Astrocyte (in vitro differentiated cells and primary cell): ENCODE measurements at regions not wholly inside any gene's neighbourhood (a gene's known extent, or its start where the extent isn't known, plus 50 kb on each side); places are given as distances from the start of the nearest gene placed in this dataset.
A peak's percentile ranks its signal among the peaks of the same experiment; 100 is the strongest.

Experiments
- DNase-seq: peaks from one replicate; pipeline ENCODE4 v3.0.0-alpha.2; 2010; ENCODE audit warnings: low read depth
- FAIRE-seq: peaks from 2 replicates; lab custom pipeline; 2011; peaks lifted over from hg19 to GRCh38; lab: Jason Lieb, UNC
- H2AFZ ChIP-seq: 2 replicates; pipeline ENCODE4 v1.6.0; 2012; ENCODE audit warnings: low read depth, low read length, inconsistent platforms
- H3K27ac ChIP-seq: 2 replicates; pipeline ENCODE4 v1.5.1; 2011; ENCODE audit warnings: low read depth, low read length, inconsistent platforms
- H3K27me3 ChIP-seq: 2 replicates; pipeline ENCODE4 v1.6.0; 2011; ENCODE audit warnings: low read length, inconsistent platforms; ENCODE audit not compliant: insufficient read depth
- H3K36me3 ChIP-seq: 2 replicates; pipeline ENCODE4 v1.5.1; 2011; ENCODE audit warnings: low read length, inconsistent platforms; ENCODE audit not compliant: insufficient read depth
- H3K4me1 ChIP-seq: 2 replicates; pipeline ENCODE4 v1.5.1; 2011; ENCODE audit warnings: low read length, inconsistent platforms; ENCODE audit not compliant: insufficient read depth
- H3K4me2 ChIP-seq: 2 replicates; pipeline ENCODE4 v1.6.0; 2012; ENCODE audit warnings: low read length, inconsistent platforms
- H3K4me3 ChIP-seq: 2 replicates; pipeline ENCODE4 v1.5.1; 2011; ENCODE audit warnings: low read depth, mild to moderate bottlenecking, low read length, inconsistent platforms; ENCODE audit not compliant: insufficient read depth
- H3K79me2 ChIP-seq: 2 replicates; pipeline ENCODE4 v1.6.0; 2012; ENCODE audit warnings: mild to moderate bottlenecking, low read length, inconsistent platforms; ENCODE audit not compliant: insufficient read depth
- H3K9ac ChIP-seq: 2 replicates; pipeline ENCODE4 v1.6.0; 2012; ENCODE audit warnings: mild to moderate bottlenecking, low read length, inconsistent platforms
- H3K9me3 ChIP-seq: 2 replicates; pipeline ENCODE4 v1.5.1; 2012; ENCODE audit warnings: low read depth, mild to moderate bottlenecking, low read length, inconsistent platforms; ENCODE audit not compliant: insufficient read depth
- H4K20me1 ChIP-seq: 2 replicates; pipeline ENCODE4 v1.6.0; 2012; ENCODE audit warnings: low read length, inconsistent platforms; ENCODE audit not compliant: insufficient read depth
- H3K27ac Mint-ChIP-seq: one replicate; pipeline ENCODE4 v1.8.0; 2021; ENCODE audit warnings: mild to moderate bottlenecking, mixed read lengths; ENCODE audit not compliant: unreplicated experiment
- H3K27me3 Mint-ChIP-seq: one replicate; pipeline ENCODE4 v1.8.0; 2021; ENCODE audit warnings: low read depth, mixed read lengths; ENCODE audit not compliant: unreplicated experiment
- H3K36me3 Mint-ChIP-seq: one replicate; pipeline ENCODE4 v1.8.0; 2021; ENCODE audit warnings: low read depth, mixed read lengths; ENCODE audit not compliant: unreplicated experiment
- H3K4me1 Mint-ChIP-seq: one replicate; pipeline ENCODE4 v1.8.0; 2021; ENCODE audit warnings: low read depth, mixed read lengths; ENCODE audit not compliant: unreplicated experiment
- H3K4me3 Mint-ChIP-seq: one replicate; pipeline ENCODE4 v1.8.0; 2021; ENCODE audit warnings: mild to moderate bottlenecking, moderate library complexity, mixed read lengths; ENCODE audit not compliant: unreplicated experiment
- H3K9me3 Mint-ChIP-seq: one replicate; pipeline ENCODE4 v1.8.0; 2021; ENCODE audit warnings: mild to moderate bottlenecking, mixed read lengths; ENCODE audit not compliant: unreplicated experiment
- CTCF ChIP-seq: IDR thresholded peaks from 2 replicates; pipeline ENCODE4 v1.5.1; 2011; ENCODE audit warnings: low read depth, mild to moderate bottlenecking, inconsistent platforms, low read length, moderate library complexity; ENCODE audit not compliant: insufficient read depth
- EZH2 ChIP-seq: IDR thresholded peaks from 2 replicates; pipeline ENCODE4 v1.6.1; 2012; ENCODE audit warnings: mild to moderate bottlenecking, low read length, inconsistent platforms; ENCODE audit not compliant: insufficient read depth

DNA sequence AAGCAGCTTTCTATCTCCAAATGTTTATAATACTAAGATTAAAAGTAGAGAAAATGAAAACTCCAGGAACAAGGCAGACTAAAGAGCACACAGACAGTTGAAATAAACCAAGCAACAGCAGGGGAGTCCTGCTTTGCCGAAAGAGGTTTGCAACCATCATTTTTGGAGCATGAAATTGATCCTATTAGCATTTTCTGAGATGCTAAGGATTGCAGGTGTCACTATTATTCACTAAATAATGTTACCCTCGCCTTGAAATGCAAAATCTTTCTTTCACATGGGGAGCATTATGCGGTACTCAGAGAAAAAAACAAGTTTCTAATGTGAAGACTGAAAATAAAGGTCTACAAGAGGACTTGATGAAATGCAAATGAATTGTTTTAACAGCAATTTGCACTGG lies 81.7 kb upstream of the DNAJC10 start:
- no peaks in the 10 kb centered on the region for H3K9me3 ChIP-seq
- H3K4me3 ChIP-seq = no peak overlapping the region
- DNase-seq (no peak), FAIRE-seq (no peak)
- Mint-ChIP-seq H3K36me3 (no peaks in the 10 kb centered on the region), H3K27ac (no peak overlapping the region), H3K4me1 (peaks cover 5% of the 10 kb centered on the region), H3K27me3 (no peaks in the 10 kb centered on the region), H3K4me3 (no peak overlapping the region), H3K9me3 (no peaks in the 10 kb centered on the region)
- no peak for TF ChIP-seq CTCF
- no peak for TF ChIP-seq EZH2
- no peak overlapping the region for H3K27ac ChIP-seq
- no peaks in the 10 kb centered on the region for H4K20me1 ChIP-seq
- no peak overlapping the region for H3K4me2 ChIP-seq
- H3K79me2 ChIP-seq = no peaks in the 10 kb centered on the region
- H3K4me1 ChIP-seq = no peaks in the 10 kb centered on the region
- no peaks in the 10 kb centered on the region for H3K27me3 ChIP-seq
- no peak overlapping the region for H3K9ac ChIP-seq
- no peak overlapping the region for H2AFZ ChIP-seq
- H3K36me3 ChIP-seq = no peaks in the 10 kb centered on the region

GRCh38 chr2:182636699-182637098 lies 79.4 kb upstream of the DNAJC10 start:
- Histone ChIP-seq H3K9ac (no peak overlapping the region), H3K36me3 (no peaks in the 10 kb centered on the region), H2AFZ (no peak overlapping the region), H3K79me2 (no peaks in the 10 kb centered on the region), H3K27ac (no peak overlapping the region), H3K27me3 (no peaks in the 10 kb centered on the region), H3K4me1 (no peaks in the 10 kb centered on the region), H3K4me3 (no peak overlapping the region), H4K20me1 (no peaks in the 10 kb centered on the region), H3K4me2 (no peak overlapping the region), H3K9me3 (no peaks in the 10 kb centered on the region)
- H3K9me3 Mint-ChIP-seq = no peaks in the 10 kb centered on the region
- no peak for TF ChIP-seq CTCF
- TF ChIP-seq EZH2 = no peak
- FAIRE-seq (no peak), DNase-seq (no peak)
- H3K27ac Mint-ChIP-seq = peak overlapping the region; percentile 21
- no peak overlapping the region for H3K4me3 Mint-ChIP-seq
- H3K36me3 Mint-ChIP-seq = no peaks in the 10 kb centered on the region
- no peaks in the 10 kb centered on the region for H3K27me3 Mint-ChIP-seq
- H3K4me1 Mint-ChIP-seq = peaks cover 5% of the 10 kb centered on the region

DNA sequence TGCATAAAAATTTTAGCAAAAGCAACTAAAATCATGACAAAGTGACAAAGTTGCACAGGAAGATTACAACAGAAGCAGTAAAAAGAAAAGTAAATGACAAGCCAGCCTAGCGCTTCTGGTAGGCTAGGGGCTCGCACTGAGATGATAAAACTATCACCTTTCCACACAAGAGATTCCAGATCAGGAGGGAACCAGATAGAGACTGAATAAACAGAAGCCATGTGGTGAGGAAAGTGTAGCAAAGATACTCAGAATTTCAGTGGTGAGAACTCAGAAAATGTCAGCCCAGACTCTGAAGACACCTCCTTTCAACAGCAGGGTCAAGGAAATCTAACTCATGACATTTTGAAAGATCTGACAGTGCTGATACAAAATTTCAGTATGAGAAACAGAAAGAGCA lies 77.4 kb upstream of the DNAJC10 start:
- no peaks in the 10 kb centered on the region for H3K36me3 Mint-ChIP-seq
- H3K9me3 ChIP-seq = no peaks in the 10 kb centered on the region
- no peak overlapping the region for H3K4me3 ChIP-seq
- no peak overlapping the region for H3K4me2 ChIP-seq
- H3K27me3 Mint-ChIP-seq = no peaks in the 10 kb centered on the region
- no peak overlapping the region for H3K27ac Mint-ChIP-seq
- H3K9me3 Mint-ChIP-seq = no peaks in the 10 kb centered on the region
- no peaks in the 10 kb centered on the region for H3K79me2 ChIP-seq
- no peak overlapping the region for H3K27ac ChIP-seq
- TF ChIP-seq EZH2 = no peak
- no peak for TF ChIP-seq CTCF
- no peaks in the 10 kb centered on the region for H3K36me3 ChIP-seq
- H3K4me3 Mint-ChIP-seq = no peak overlapping the region
- H3K4me1 ChIP-seq = no peaks in the 10 kb centered on the region
- H3K9ac ChIP-seq = no peak overlapping the region
- DNase-seq (no peak), FAIRE-seq (no peak)
- H4K20me1 ChIP-seq = no peaks in the 10 kb centered on the region
- peaks cover 5% of the 10 kb centered on the region for H3K4me1 Mint-ChIP-seq
- no peaks in the 10 kb centered on the region for H3K27me3 ChIP-seq
- no peak overlapping the region for H2AFZ ChIP-seq
